ENCODE measurements at regions not wholly inside any gene's neighbourhood (a gene's known extent, or its start where the extent isn't known, plus 50 kb on each side); places are given as distances from the start of the nearest gene placed in this dataset.

DNA sequence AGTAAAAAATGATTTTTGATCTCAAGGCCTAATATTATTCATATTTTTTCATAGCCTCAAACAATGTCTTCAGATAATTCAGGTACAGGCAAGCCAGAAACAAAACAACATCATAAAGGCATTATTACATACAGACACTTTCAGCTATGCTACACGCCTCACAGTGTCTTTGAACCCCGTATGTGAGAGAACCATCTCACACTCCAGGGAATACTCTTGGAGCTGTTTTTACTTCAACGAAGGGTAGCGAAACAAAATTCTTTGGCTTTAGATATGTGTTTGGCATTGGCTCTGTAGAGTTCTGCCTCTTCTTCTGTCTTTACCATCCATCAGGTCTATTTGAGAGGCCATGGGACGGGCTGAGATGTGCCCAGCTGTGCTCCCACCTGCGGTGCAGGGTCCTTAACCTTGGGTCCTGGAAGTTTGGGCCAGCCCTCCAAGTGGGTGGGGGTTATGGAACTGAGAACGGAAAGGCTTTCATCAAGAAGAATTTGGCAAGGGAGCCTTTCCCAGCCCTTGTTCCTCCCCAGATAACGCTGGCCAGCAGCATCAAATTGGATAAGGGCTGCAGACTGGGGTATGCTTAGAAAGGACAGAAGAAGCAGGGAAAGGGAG, 276.9 kb downstream of the TCF7L2 start:
- H3K4me1 ChIP-seq = no peaks in the 10 kb centered on the region
- intact Hi-C loops (cut with DNase I; ENCODE audit: low total_unique reads) = no loop called here
- no peak for TF ChIP-seq CTCF (IDR thresholded peaks at IDR 0.05)

DNA sequence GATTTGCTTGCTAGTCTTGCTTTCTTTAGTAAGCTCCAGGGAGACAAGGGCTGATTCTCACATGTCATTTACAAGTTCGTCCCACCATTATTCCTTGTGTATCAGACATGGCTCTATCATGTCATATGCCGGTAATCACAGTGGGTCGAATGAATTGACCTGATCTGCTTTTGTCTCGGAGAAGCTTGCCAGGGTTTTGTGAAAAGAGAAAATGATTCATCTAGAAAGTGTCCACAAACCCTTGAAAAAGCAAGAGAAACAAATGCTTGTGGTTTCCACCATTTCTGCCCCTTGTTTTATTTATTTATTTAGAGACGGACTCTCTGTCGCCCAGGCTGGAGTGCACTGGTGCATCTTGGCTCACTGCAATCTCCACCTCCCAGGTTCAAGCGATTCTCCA, 278.5 kb downstream of the TCF7L2 start:
- no peak for DNase-seq
- intact Hi-C loops (cut with DNase I; ENCODE audit: low total_unique reads) = no loop called here
- Histone ChIP-seq H3K9me3 (no peaks in the 10 kb centered on the region), H3K36me3 (no peaks in the 10 kb centered on the region), H3K4me1 (no peaks in the 10 kb centered on the region), H3K27ac (no peak overlapping the region), H3K27me3 (no peaks in the 10 kb centered on the region), H3K4me3 (no peak overlapping the region)
- no peak for TF ChIP-seq CTCF (IDR thresholded peaks at IDR 0.05)

More for the DNA sequence above, 276.9 kb downstream of the TCF7L2 start:
- Histone ChIP-seq H3K27me3 (no peaks in the 10 kb centered on the region), H3K9me3 (no peaks in the 10 kb centered on the region), H3K4me3 (no peak overlapping the region), H3K36me3 (no peaks in the 10 kb centered on the region), H3K27ac (no peak overlapping the region)
- DNase-seq = no peak

DNA sequence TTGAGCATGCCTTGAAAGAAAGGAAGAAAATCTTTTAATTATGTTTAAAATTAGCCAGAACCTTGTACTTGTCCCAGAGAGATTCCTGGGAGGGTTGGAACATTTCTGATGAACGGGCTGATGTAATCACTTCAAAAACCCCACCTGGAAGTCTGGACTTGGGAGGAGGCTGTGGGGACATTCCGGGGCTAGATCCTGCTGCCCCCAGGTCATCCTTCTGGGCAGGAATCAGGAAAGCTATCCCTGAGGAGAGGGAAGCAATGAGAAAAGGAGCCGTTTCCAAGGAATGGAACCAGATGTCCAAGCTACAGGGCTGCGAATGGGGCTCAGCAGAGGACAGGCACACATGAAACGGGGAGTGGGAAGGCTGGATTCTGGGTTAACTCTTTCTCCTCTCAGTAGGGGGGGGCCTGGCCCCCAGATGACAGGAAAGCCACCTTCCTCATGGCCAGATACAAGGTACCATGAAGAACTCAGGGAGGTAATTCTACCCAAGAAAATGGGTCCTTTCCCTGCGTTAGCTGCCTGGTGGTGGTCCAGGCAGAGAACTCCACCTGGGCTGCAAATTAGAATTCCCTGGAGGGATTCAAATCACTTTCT, 280.1 kb downstream of the TCF7L2 start:
- Histone ChIP-seq H3K4me1 (no peaks in the 10 kb centered on the region), H3K36me3 (no peaks in the 10 kb centered on the region), H3K27me3 (no peaks in the 10 kb centered on the region), H3K27ac (no peak overlapping the region), H3K4me3 (no peak overlapping the region), H3K9me3 (no peaks in the 10 kb centered on the region)
- TF ChIP-seq CTCF (IDR thresholded peaks at IDR 0.05) = no peak
- DNase-seq = no peak
- intact Hi-C loops (cut with DNase I; ENCODE audit: low total_unique reads) = no loop called here

GRCh38 chr10:113232928-113233511, 283.0 kb downstream of the TCF7L2 start:
- intact Hi-C loops (cut with DNase I; ENCODE audit: low total_unique reads) = no loop called here

GRCh38 chr10:113234481-113234880, 284.4 kb downstream of the TCF7L2 start:
- H3K27me3 ChIP-seq = no peaks in the 10 kb centered on the region
- H3K36me3 ChIP-seq = no peaks in the 10 kb centered on the region
- intact Hi-C loops (cut with DNase I; ENCODE audit: low total_unique reads) = no loop called here
- no peak for TF ChIP-seq CTCF (IDR thresholded peaks at IDR 0.05)
- no peaks in the 10 kb centered on the region for H3K9me3 ChIP-seq
- H3K27ac ChIP-seq = no peak overlapping the region
- no peak overlapping the region for H3K4me3 ChIP-seq
- no peak for DNase-seq
- no peaks in the 10 kb centered on the region for H3K4me1 ChIP-seq

More at GRCh38 chr10:113232928-113233511, 283.0 kb downstream of the TCF7L2 start:
- Histone ChIP-seq H3K27me3 (no peaks in the 10 kb centered on the region), H3K27ac (no peak overlapping the region), H3K4me1 (no peaks in the 10 kb centered on the region), H3K9me3 (no peaks in the 10 kb centered on the region), H3K4me3 (no peak overlapping the region), H3K36me3 (no peaks in the 10 kb centered on the region)
- no peak for DNase-seq
- no peak for TF ChIP-seq CTCF (IDR thresholded peaks at IDR 0.05)

Measured in tibial artery (tissue), 4 donors.